Esophagus muscularis mucosa (tissue), 4 donors: ENCODE measurements at regions not wholly inside any gene's neighbourhood (a gene's known extent, or its start where the extent isn't known, plus 50 kb on each side); places are given as distances from the start of the nearest gene placed in this dataset.
"Not testable (repeated sequence)": the region's sequence is repeated elsewhere in the genome, so short reads cannot be mapped to it uniquely, and the experiment has no call there.

ENCODE experiments used
- DNase-seq: peaks from one replicate; pipeline ENCODE4 v3.0.0-alpha.2; 2017; ENCODE audit errors: extremely low spot score
- H3K27ac ChIP-seq, 4 donors: fragments of 200-600 bp; sonication (generic); replicated peaks in 1 of 4; 1 replicate in 3 of 4; 2 replicates in 1 of 4; pipeline ENCODE4 v1.5.1; 2016 to 2019; ENCODE audit warnings: mild to moderate bottlenecking in 1 of 4
- H3K27me3 ChIP-seq, 4 donors: fragments of 200-600 bp; sonication (generic); one replicate each; pipeline versions ENCODE4 v1.5.1 to v1.6.0; 2016 to 2019
- H3K36me3 ChIP-seq, 4 donors: fragments of 200-600 bp; sonication (generic); one replicate each; pipeline ENCODE4 v1.5.1; 2016 to 2019
- H3K4me1 ChIP-seq, 4 donors: fragments of 200-600 bp; sonication (generic); one replicate each; pipeline ENCODE4 v1.5.1; 2016 to 2019
- H3K4me3 ChIP-seq, 4 donors: fragments of 200-600 bp; sonication (generic); 1 replicate in 2 of 4; 2 replicates in 2 of 4; pipeline ENCODE4 v1.5.1; 2016 to 2019; ENCODE audit warnings: mild to moderate bottlenecking in 4 of 4, moderate library complexity in 1 of 4
- H3K9me3 ChIP-seq, 4 donors: fragments of 200-600 bp; sonication (generic); 1 replicate in 3 of 4; 2 replicates in 1 of 4; pipeline ENCODE4 v1.5.1; 2016 to 2019
- CTCF ChIP-seq, 3 experiments: fragments of 200-600 bp in 2 of 3; fragments of 450-650 bp in 1 of 3; sonication (generic) in 2 of 3; IDR thresholded peaks; one replicate each; pipeline ENCODE4 v1.5.1; 2017 to 2019; ENCODE audit warnings: antibody characterized with exemption in 3 of 3, mild to moderate bottlenecking in 2 of 3, moderate library complexity in 1 of 3
- EP300 ChIP-seq: sonication (generic); formaldehyde crosslinking; IDR thresholded peaks from one replicate; pipeline ENCODE4 v1.6.1; 2017; ENCODE audit warnings: antibody characterized with exemption
- POLR2A ChIP-seq: fragments of 450-650 bp; IDR thresholded peaks from one replicate; pipeline ENCODE4 v1.6.1; 2017; ENCODE audit warnings: antibody characterized with exemption, moderate library complexity, mild to moderate bottlenecking, low read depth
- POLR2AphosphoS5 ChIP-seq, 2 donors: sonication (generic); formaldehyde crosslinking; IDR thresholded peaks; one replicate each; pipeline ENCODE4 v1.6.1; 2017; ENCODE audit warnings: antibody characterized with exemption in 2 of 2
- WGBS: methylation state at CpG from one replicate; pipeline ENCODE4 v1.1.5; 2018; 5-methylcytosine and 5-hydroxymethylcytosine counted together
- intact Hi-C: fragments of 100-400 bp; cut with DNase I; formaldehyde crosslinking; loops from one replicate; pipeline ENCODE4 v1.15.1; 2023

DNA sequence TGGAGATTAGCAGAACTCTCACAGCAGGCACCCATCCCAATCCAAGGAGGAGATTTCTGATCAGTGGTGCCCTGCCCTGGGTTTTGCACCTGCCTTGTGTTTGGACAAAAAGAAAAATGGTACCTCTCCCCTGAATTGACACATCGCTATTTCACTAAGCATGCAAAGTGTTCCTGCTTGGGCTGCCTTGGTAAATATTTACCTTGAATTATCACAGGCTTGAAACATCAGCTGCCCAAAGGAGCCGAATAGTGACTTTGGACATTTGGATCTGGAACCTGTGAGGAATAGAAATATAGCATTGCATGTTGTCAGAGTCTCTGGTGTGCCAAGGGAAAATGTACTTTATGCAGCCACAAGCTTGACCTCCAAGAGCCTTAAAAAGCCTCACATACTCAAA lies 926.4 kb upstream of the FANCL start:
- H3K36me3 ChIP-seq: no peaks in the 10 kb centered on the region
- 70% methylated on average over 2 of the region's 2 CpGs for WGBS
- no peaks in the 10 kb centered on the region for H3K9me3 ChIP-seq
- intact Hi-C loops: no loop called here
- no peak for TF ChIP-seq CTCF (IDR thresholded peaks at IDR 0.05)
- TF ChIP-seq EP300: no peak
- TF ChIP-seq POLR2AphosphoS5 (IDR thresholded peaks at IDR 0.05): no peak
- TF ChIP-seq POLR2A: no peak
- no peak for DNase-seq
- no peaks in the 10 kb centered on the region for H3K4me1 ChIP-seq
- H3K27me3 ChIP-seq: no peaks in the 10 kb centered on the region
- H3K4me3 ChIP-seq: no peak overlapping the region
- no peak overlapping the region for H3K27ac ChIP-seq

- WGBS: 92% methylated on average over 1 of the region's 1 CpG
- H3K9me3 ChIP-seq, H3K4me1 ChIP-seq, H3K36me3 ChIP-seq, H3K4me3 ChIP-seq, DNase-seq, H3K27me3 ChIP-seq, H3K27ac ChIP-seq, intact Hi-C loops: not testable (repeated sequence)
These were observed 916.8 kb upstream of the FANCL start for GRCh38 chr2:59157908-59158307.

GRCh38 chr2:59151805-59152204 lies 910.7 kb upstream of the FANCL start:
- Histone ChIP-seq H3K36me3 (no peaks in the 10 kb centered on the region), H3K27me3 (no peaks in the 10 kb centered on the region), H3K9me3 (no peaks in the 10 kb centered on the region), H3K27ac (no peak overlapping the region), H3K4me1 (no peaks in the 10 kb centered on the region), H3K4me3 (no peak overlapping the region)
- TF ChIP-seq POLR2AphosphoS5 (IDR thresholded peaks at IDR 0.05): no peak
- TF ChIP-seq CTCF (IDR thresholded peaks at IDR 0.05): no peak
- 90% methylated on average over 3 of the region's 3 CpGs for WGBS
- no peak for DNase-seq
- intact Hi-C loops: no loop called here

DNA sequence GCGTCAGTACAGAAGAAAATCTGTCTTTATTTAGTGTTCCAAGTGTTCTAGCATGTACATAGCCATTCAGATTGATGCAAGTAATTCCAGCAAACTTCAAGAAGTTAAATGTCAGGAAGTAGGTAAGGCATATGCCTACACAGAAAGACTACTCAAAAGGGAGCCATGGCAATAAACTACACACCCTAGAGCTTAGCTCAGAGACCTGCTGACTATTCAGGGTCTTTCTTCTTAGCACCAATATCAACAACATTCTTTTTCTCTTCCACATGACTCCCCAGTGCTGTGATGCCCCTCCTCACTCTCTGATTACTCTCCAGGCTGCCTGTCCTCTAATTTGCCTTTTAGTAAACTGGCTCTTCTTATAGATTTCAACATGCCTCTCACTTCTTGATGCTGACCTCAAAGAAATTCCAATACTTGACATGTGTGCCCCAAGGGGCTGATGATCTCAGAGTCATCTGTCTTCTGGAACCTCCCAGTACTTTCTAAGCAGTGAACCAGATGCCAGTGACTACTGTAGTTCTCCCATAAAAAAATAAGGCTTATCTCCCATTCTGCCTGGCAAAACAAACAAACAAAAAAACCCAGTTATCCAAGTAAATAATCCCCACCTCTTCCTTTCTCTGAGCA lies 909.2 kb upstream of the FANCL start:
- no peak for DNase-seq
- H3K27me3 ChIP-seq: no peaks in the 10 kb centered on the region
- intact Hi-C loops: no loop called here
- 70% methylated on average over 1 of the region's 1 CpG for WGBS
- TF ChIP-seq CTCF (IDR thresholded peaks at IDR 0.05) (no peak), POLR2AphosphoS5 (IDR thresholded peaks at IDR 0.05) (no peak), EP300 (no peak), POLR2A (no peak)
- no peak overlapping the region for H3K27ac ChIP-seq
- no peaks in the 10 kb centered on the region for H3K9me3 ChIP-seq
- no peaks in the 10 kb centered on the region for H3K36me3 ChIP-seq
- no peaks in the 10 kb centered on the region for H3K4me1 ChIP-seq
- no peak overlapping the region for H3K4me3 ChIP-seq

DNA sequence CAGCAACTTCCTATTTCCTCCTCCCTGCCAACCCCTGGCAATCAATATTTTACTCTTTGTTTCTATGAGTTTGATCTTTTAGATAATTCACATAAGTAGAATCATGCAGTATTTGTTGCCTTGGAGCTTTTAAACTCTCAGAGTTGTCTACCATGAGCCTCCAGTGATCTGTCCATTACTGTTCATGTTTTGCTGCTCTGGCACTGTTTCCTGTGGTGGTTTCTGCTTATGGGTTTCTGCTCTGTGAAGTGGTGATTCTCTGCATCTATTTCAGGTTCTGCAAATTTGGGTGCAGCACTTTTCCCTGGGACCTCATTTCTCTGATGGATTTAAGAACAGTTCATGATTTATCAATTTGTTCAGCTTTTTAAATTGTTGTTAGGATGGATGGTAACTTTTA lies 908.1 kb upstream of the FANCL start:
- Histone ChIP-seq H3K27me3 (no peaks in the 10 kb centered on the region), H3K27ac (no peak overlapping the region), H3K4me1 (no peaks in the 10 kb centered on the region), H3K9me3 (no peaks in the 10 kb centered on the region), H3K4me3 (no peak overlapping the region), H3K36me3 (no peaks in the 10 kb centered on the region)
- no peak for TF ChIP-seq POLR2AphosphoS5 (IDR thresholded peaks at IDR 0.05)
- TF ChIP-seq CTCF (IDR thresholded peaks at IDR 0.05): no peak
- no peak for TF ChIP-seq EP300
- TF ChIP-seq POLR2A: no peak
- intact Hi-C loops: no loop called here
- DNase-seq: no peak
